ENCODE measurements at regions not wholly inside any gene's neighbourhood (a gene's known extent, or its start where the extent isn't known, plus 50 kb on each side); places are given as distances from the start of the nearest gene placed in this dataset.

- Histone ChIP-seq H3K4me3 (ENCODE audit: low read depth in 1 of 2, low read length in 1 of 2) (no peak overlapping the region), H3K9me3 (no peaks in the 10 kb centered on the region), H3K4me1 (ENCODE audit: control insufficient read depth in 1 of 2, insufficient read depth in 1 of 2, low read depth in 1 of 2, low read length in 1 of 2) (no peaks in the 10 kb centered on the region), H3K27ac (no peak overlapping the region), H3K27me3 (no peaks in the 10 kb centered on the region), H3K36me3 (no peaks in the 10 kb centered on the region)
- TF ChIP-seq CTCF (IDR thresholded peaks at IDR 0.05): no peak
Observed at GRCh38 chr6:155584006-155584405, 128.4 kb upstream of the NOX3 start.

GRCh38 chr6:155582016-155582991 lies 126.7 kb upstream of the NOX3 start:
- Histone ChIP-seq H3K4me3 (ENCODE audit: low read depth in 1 of 2, low read length in 1 of 2) (no peak overlapping the region), H3K4me1 (ENCODE audit: control insufficient read depth in 1 of 2, insufficient read depth in 1 of 2, low read depth in 1 of 2, low read length in 1 of 2) (no peaks in the 10 kb centered on the region), H3K36me3 (no peaks in the 10 kb centered on the region), H3K27me3 (no peaks in the 10 kb centered on the region), H3K9me3 (no peaks in the 10 kb centered on the region), H3K27ac (no peak overlapping the region)
- no peak for TF ChIP-seq CTCF (IDR thresholded peaks at IDR 0.05)

GRCh38 chr6:155580904-155581303 lies 125.3 kb upstream of the NOX3 start:
- TF ChIP-seq CTCF (IDR thresholded peaks at IDR 0.05): no peak

GRCh38 chr6:155578251-155578650 lies 122.6 kb upstream of the NOX3 start:
- H3K4me3 ChIP-seq (ENCODE audit: low read depth in 1 of 2, low read length in 1 of 2): no peak overlapping the region
- no peak for TF ChIP-seq CTCF (IDR thresholded peaks at IDR 0.05)
- H3K36me3 ChIP-seq: no peaks in the 10 kb centered on the region
- H3K27me3 ChIP-seq: no peaks in the 10 kb centered on the region
- H3K27ac ChIP-seq: no peak overlapping the region
- H3K4me1 ChIP-seq (ENCODE audit: control insufficient read depth in 1 of 2, insufficient read depth in 1 of 2, low read depth in 1 of 2, low read length in 1 of 2): no peaks in the 10 kb centered on the region
- H3K9me3 ChIP-seq: no peaks in the 10 kb centered on the region

More at GRCh38 chr6:155580904-155581303, 125.3 kb upstream of the NOX3 start:
- H3K27me3 ChIP-seq: no peaks in the 10 kb centered on the region
- H3K4me1 ChIP-seq (ENCODE audit: control insufficient read depth in 1 of 2, insufficient read depth in 1 of 2, low read depth in 1 of 2, low read length in 1 of 2): no peaks in the 10 kb centered on the region
- no peaks in the 10 kb centered on the region for H3K9me3 ChIP-seq
- no peaks in the 10 kb centered on the region for H3K36me3 ChIP-seq
- no peak overlapping the region for H3K27ac ChIP-seq
- H3K4me3 ChIP-seq (ENCODE audit: low read depth in 1 of 2, low read length in 1 of 2): no peak overlapping the region

- no peaks in the 10 kb centered on the region for H3K4me1 ChIP-seq (ENCODE audit: control insufficient read depth in 1 of 2, insufficient read depth in 1 of 2, low read depth in 1 of 2, low read length in 1 of 2)
- no peak overlapping the region for H3K4me3 ChIP-seq (ENCODE audit: low read depth in 1 of 2, low read length in 1 of 2)
- no peak overlapping the region for H3K27ac ChIP-seq
- H3K36me3 ChIP-seq: no peaks in the 10 kb centered on the region
- no peaks in the 10 kb centered on the region for H3K27me3 ChIP-seq
- TF ChIP-seq CTCF (IDR thresholded peaks at IDR 0.05): no peak
- H3K9me3 ChIP-seq: no peaks in the 10 kb centered on the region
Observed at GRCh38 chr6:155561966-155562364, 106.3 kb upstream of the NOX3 start.
